ENCODE measurements at regions not wholly inside any gene's neighbourhood (a gene's known extent, or its start where the extent isn't known, plus 50 kb on each side); places are given as distances from the start of the nearest gene placed in this dataset.

DNA sequence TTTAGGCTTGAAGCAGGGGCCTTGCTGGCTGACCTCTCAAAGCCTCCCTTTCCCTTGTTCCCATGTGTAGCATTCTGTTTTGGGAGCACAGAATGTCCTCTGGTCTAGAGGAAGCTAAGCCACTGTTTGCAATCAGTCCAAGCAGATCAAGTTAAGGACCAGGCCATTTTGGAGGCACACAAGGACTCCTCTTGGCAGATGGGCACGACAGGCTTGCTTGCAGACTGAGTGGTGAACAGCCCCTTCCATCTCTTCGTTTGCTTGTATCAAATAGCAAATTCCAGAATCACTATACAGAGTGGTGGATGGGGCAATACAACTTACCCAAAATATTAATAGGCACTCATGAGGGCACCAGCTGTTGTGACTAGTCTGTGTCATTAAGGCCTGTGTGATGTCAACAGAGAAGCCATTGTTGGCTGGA lies 215.5 kb upstream of the SERP2 start:
- TF ChIP-seq, protein P1, sequence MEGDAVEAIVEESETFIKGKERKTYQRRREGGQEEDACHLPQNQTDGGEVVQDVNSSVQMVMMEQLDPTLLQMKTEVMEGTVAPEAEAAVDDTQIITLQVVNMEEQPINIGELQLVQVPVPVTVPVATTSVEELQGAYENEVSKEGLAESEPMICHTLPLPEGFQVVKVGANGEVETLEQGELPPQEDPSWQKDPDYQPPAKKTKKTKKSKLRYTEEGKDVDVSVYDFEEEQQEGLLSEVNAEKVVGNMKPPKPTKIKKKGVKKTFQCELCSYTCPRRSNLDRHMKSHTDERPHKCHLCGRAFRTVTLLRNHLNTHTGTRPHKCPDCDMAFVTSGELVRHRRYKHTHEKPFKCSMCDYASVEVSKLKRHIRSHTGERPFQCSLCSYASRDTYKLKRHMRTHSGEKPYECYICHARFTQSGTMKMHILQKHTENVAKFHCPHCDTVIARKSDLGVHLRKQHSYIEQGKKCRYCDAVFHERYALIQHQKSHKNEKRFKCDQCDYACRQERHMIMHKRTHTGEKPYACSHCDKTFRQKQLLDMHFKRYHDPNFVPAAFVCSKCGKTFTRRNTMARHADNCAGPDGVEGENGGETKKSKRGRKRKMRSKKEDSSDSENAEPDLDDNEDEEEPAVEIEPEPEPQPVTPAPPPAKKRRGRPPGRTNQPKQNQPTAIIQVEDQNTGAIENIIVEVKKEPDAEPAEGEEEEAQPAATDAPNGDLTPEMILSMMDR (IDR thresholded peaks at IDR 0.05): no peak
- TF ChIP-seq POLR2A (IDR thresholded peaks at IDR 0.05) (no peak), POLR2AphosphoS5 (IDR thresholded peaks at IDR 0.05) (no peak)

Data from transverse colon (tissue), 4 donors.